SHP77 (cell line): ENCODE measurements at regions not wholly inside any gene's neighbourhood (a gene's known extent, or its start where the extent isn't known, plus 50 kb on each side); places are given as distances from the start of the nearest gene placed in this dataset.

Experiments used
- DNase-seq, 2 experiments: peaks; one replicate each; lab custom pipeline; 2025; lab: John Stamatoyannopoulos, UW

GRCh38 chr13:106350208-106350607, 185.3 kb downstream of the EFNB2 start:
- no peak for DNase-seq

DNA sequence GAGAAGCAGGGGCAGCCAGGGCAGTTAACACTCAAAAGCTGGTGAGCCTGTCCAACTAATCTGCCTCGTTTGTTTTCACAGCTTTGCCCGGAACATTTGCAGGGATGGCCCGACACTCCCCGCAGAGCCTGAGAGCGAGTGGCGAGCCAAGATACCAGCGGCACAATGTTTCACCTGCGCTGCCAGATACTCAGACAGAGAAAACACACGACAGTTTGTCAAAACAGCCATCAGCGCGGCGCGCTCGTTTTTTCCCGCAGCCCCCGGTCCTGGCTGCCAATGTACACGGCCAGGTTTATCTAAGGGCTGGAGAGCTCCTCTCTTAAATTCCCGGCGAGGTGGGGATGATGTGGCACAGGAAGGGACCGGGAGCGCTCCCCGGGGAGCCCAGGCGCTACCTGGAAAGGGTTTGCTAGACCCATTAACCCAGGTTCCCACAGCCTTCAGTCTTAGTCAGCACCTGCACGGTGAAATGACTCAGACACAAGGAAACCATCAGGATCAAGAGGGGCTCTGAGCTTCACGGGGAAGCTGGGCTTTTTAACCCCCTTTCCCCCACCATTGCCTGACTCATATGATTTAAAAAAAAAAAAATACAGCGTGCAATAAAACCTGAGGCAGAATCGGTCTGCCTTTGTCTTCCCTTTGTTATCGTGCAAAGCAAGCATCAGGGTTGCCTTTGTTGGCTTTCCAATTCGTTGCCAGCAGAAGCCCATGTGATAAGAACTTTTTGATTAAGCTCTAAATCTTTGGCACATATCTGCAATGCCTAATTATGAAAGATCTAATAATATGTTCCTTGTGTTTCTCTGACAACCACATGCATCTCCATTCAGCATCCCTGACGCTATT, 186.2 kb downstream of the EFNB2 start:
- DNase-seq, result peak; percentile 72 to 81

DNA sequence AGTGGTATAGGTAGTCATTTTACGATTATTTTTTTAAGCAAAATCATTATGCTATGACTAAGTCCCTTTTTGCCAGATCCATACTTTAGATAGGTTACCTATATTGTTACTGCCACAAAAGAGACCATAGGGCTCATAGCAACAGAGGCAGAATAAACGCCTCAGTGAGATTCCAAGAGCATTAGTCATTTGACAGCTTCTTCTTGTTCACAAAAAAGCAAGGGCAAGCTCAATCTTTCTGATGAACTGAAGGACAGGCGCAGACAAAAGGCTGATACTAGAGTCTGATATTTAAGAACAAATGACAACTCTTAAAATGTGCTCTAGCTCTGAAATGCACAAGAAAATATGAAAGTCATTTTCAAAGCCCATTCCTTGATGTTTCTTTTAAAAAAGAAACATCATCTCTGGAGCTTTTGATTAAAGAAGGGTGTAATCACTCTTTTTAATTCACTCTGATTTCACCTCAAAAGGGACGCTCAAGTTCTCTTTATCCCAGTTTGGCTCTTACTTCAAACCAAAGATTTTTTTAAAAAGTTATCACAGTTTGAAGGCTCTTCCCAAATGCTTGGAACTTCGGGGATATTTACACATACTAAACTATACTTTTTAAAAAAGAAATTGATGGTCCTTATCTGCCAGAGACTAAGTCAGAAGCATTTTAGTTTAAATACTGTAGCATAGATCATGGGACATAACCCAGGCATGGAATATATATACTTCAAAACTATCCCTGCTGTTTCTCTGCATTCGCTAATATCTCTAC, 187.2 kb downstream of the EFNB2 start:
- no peak for DNase-seq

DNA sequence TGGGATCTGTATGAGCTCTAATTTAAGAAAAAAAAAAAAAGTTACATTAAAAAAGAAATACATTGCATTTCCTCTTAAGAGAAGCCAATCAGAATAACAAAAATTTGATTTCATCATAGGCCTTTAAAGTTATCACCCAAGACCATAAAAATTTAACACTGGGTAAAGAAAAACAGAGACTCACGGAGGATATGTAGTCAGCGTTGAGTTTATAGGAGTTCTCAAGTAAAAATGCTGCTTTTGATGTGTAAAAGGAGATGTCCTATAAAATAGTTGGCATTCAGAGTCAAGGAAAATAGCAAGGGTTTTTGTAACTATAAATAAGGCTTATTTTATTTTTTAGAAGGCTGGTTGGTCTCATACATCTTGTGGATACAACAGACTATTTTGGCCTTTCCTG, 191.1 kb downstream of the EFNB2 start:
- DNase-seq, result no peak

DNA sequence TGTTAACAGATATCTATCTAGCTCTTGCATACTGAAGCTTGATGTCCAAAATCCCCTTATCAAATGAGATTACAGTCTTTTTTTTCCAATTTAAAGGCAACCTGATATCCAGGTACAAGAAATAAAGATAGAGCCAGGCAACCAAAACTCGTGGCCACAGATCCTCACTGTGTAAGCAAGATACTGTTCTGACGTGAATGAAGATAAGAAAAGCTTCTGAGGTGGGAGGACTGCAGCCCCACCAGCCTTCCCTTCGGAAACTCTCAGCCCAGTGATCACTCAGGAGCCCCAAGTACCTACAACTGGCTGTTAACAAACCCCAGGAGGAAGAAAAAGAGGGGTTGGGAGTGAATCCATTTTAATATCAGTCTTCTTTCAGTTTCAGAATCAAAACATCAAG, 191.6 kb downstream of the EFNB2 start:
- no peak for DNase-seq

GRCh38 chr13:106340249-106340648, 195.2 kb downstream of the EFNB2 start:
- no peak for DNase-seq

GRCh38 chr13:106337096-106337850, 198.2 kb downstream of the EFNB2 start:
- no peak for DNase-seq

DNA sequence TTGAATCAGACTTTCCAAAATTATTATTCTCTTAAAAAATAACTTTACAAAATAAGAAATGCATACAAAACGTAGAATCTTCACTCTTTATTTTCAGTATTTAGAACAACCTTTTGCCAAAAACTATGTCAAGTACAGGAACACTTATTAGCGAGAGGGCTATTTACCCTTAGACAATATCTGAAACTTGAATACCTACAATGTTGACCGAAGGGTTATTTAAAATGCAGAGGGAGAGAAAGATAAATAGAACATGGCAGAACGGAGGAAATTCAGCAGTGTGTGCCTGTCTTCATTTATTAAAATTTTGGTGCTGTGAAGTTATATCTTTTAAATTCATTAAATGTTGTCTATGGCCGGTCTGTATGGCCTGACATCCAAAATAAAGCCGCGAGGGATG, 198.8 kb downstream of the EFNB2 start:
- no peak for DNase-seq

GRCh38 chr13:106332621-106333020, 202.8 kb downstream of the EFNB2 start:
- no peak for DNase-seq

- no peak for DNase-seq
These were observed 204.3 kb downstream of the EFNB2 start for GRCh38 chr13:106331116-106331515.

- DNase-seq, result no peak
These were observed 205.5 kb downstream of the EFNB2 start for GRCh38 chr13:106329941-106330340.

DNA sequence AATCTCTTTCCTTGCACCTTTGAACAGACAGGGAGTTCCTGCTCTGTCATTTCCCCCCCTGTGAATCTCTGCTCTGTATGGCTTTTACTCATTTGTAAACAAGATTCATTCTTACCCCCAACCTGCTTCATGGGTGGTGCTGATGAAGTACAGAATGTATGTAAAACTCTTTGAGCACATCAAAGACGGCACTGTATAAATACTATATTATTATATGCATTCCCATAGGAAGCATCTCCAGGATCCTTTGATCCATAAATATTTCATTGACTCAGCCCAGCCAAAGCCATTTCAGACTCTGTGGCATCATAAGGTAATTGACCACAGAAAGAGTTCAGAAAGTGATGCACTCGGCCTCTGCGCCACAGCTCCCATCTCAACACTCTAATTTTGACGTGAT, 208.7 kb downstream of the EFNB2 start:
- no peak for DNase-seq

GRCh38 chr13:106324444-106324843, 211.0 kb downstream of the EFNB2 start:
- no peak for DNase-seq

GRCh38 chr13:106322628-106323027, 212.8 kb downstream of the EFNB2 start:
- DNase-seq, result no peak

DNA sequence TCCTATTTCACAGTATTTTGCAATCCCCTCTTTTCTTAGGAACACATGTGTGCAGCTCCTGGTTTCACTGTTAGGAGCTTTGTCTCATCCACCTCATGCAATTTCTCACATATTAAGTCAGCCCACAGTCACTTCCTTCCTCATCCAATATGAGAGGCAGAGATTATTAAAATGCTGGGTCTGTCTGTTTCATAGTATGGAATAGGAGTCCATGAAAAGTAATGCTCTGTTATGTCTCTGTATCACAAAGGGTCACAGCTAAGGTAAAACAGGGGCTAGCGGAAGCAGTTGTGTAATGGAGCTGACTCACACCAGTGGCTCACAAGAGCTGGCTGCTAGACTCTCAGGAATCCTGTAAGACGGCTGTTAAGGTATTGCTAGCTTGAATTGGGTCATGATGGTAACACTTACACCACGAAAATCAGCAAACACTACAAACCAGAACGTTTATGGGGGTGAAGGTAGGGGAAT, 216.5 kb downstream of the EFNB2 start:
- DNase-seq, result no peak

- no peak for DNase-seq
These were observed 221.0 kb downstream of the EFNB2 start for GRCh38 chr13:106314417-106314816.

- DNase-seq, result no peak
These were observed 224.5 kb downstream of the EFNB2 start for GRCh38 chr13:106311004-106311403.

DNA sequence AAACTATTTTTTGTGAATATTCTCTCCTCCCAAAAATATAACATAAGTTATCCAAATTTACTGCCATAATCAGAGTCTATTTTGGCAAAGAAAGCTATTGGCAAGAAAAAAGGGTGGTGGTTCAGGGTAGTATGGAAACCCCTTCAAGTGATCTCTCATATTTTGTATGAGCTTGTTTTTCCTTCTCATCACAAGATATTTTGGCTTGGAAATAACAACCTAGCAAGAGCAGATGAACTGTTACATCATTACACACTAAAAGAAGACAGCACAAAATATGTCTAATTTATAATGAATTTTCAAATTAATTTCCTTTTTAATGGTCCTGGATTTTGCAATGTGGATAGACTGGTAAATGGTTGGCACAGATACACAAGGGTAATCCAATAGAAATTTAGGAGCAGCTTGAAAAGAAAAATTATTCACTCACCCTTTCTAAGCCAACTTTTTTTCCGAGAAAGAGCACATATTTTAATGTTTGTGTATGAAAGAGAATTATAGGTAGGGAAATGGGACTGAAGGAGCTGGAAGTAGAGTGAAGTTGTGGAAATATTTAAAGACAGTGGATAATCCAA, 225.1 kb downstream of the EFNB2 start:
- DNase-seq, result no peak

DNA sequence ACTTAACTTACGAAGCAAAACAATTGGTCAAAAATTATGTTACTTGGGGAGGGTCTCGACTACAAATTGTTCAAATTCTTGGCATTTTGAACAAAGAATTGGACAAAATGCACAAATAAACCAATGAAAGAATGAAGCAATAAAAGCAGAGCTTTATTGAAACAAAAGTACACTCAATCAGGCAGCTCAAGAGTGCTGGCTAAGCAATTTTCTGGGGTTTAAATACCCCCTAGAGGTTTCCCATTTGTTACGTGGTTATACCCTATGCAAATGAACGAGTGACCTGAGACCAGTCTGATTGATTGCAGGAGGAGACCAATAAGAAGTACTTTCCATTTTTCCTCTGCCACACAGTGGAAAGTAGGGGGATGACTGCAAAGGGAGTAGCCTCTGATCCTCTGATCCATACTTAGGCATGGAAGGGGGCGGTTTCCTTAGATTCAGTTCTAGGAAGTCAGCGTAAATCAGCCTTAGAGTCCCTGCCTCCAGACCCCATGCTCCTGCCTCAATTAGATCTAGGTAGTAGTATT, 228.6 kb downstream of the EFNB2 start:
- no peak for DNase-seq

DNA sequence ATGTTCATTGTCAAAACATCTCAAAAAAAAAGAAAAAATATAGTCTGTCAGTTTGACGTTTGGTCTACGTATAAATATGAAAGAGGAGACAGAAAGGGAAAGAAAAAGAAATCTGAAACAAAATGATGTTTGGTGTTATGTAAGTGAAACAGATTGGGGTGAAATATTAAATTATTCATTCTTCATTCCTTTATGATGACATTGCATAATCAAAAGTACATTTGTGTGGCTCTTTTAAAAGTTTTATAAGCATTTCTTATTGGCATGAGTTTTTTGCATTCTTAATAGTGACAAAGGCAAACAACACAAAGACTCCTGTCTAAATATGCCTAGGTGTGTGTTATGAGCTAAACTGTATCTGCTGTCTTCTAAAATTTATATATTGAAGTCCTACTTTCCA, 232.6 kb downstream of the EFNB2 start:
- no peak for DNase-seq

- DNase-seq, result no peak
These were observed 233.5 kb downstream of the EFNB2 start for GRCh38 chr13:106302011-106302410.

GRCh38 chr13:106299621-106300020, 235.8 kb downstream of the EFNB2 start:
- DNase-seq, result no peak
